ENCODE measurements at regions not wholly inside any gene's neighbourhood (a gene's known extent, or its start where the extent isn't known, plus 50 kb on each side); places are given as distances from the start of the nearest gene placed in this dataset.

DNA sequence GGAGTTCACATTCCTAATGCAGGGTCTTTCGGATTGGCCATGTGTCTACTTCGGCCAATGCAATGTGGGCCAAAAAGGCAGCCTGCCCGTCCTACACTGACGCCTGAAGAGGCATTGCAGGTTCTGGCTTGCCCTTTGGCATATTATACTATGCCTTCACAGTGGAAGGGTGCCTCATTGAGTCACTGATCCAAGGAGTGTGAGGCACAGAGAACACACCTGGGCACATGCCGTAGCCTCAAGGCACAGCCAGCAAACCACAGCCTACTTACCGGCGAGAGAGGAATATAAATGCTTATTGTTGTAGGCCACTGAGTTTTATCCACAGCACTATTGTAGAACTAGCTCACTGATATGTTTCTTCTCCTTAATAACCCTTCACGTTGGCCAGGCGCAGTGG is 409.6 kb downstream of the GADD45G start:
- H3K27ac ChIP-seq (ENCODE audit: low read depth, low read length, poor library complexity, severe bottlenecking), result no peak overlapping the region
- no peak for TF ChIP-seq EZH2 (IDR thresholded peaks at IDR 0.05; ENCODE audit: borderline replicate concordance, low read depth, low read length, poor library complexity, severe bottlenecking)
- TF ChIP-seq, protein P1, sequence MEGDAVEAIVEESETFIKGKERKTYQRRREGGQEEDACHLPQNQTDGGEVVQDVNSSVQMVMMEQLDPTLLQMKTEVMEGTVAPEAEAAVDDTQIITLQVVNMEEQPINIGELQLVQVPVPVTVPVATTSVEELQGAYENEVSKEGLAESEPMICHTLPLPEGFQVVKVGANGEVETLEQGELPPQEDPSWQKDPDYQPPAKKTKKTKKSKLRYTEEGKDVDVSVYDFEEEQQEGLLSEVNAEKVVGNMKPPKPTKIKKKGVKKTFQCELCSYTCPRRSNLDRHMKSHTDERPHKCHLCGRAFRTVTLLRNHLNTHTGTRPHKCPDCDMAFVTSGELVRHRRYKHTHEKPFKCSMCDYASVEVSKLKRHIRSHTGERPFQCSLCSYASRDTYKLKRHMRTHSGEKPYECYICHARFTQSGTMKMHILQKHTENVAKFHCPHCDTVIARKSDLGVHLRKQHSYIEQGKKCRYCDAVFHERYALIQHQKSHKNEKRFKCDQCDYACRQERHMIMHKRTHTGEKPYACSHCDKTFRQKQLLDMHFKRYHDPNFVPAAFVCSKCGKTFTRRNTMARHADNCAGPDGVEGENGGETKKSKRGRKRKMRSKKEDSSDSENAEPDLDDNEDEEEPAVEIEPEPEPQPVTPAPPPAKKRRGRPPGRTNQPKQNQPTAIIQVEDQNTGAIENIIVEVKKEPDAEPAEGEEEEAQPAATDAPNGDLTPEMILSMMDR (conservative IDR thresholded peaks at IDR 0.05; ENCODE audit: low read depth, low read length), result no peak
- no peaks in the 10 kb centered on the region for H3K36me3 ChIP-seq (ENCODE audit: insufficient read depth, low read length, poor library complexity, severe bottlenecking)
- DNase-seq (ENCODE audit: low spot score), result no peak
- no peaks in the 10 kb centered on the region for H3K4me1 ChIP-seq (ENCODE audit: insufficient read depth, low read length, poor library complexity, severe bottlenecking)
- intact Hi-C loops (cut with micrococcal nuclease; ENCODE audit: unreplicated experiment), result no loop called here
- H3K9me3 ChIP-seq (ENCODE audit: low read depth, low read length, poor library complexity, severe bottlenecking), result no peaks in the 10 kb centered on the region
- no TSS peak for BruUV-seq (replicated peaks)
- no peak overlapping the region for H3K4me3 ChIP-seq (ENCODE audit: low read depth, low read length, poor library complexity, severe bottlenecking)
- POLR2A ChIA-PET (ENCODE audit: low non-redundant PET), result no interaction called here
- no peaks in the 10 kb centered on the region for H3K27me3 ChIP-seq (replicated peaks; ENCODE audit: insufficient read depth, low read depth, low read length, poor library complexity)
- CTCF ChIA-PET, result no interaction called here

DNA sequence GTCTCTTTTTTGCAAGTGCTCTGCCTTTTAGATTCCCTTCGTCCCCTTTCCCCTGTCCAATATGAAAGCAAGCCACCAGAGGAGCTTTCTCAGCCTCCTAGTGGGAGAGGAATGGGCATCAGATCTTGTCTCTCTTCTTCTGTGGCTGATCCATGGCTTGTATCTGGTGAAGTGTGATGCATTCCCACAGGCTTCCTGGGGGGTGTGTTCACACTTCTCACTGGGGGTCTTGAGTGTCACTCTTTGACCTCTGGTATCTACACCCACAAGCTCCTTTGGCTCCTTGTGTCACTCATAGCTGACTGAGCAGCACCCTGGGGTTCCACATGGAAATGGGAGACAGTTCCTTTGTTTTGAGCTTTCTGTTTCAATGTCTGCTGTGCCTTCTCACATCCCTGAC is 411.5 kb downstream of the GADD45G start:
- H3K4me1 ChIP-seq (ENCODE audit: insufficient read depth, low read length, poor library complexity, severe bottlenecking), result no peaks in the 10 kb centered on the region
- TF ChIP-seq, protein P1 (conservative IDR thresholded peaks at IDR 0.05; ENCODE audit: low read depth, low read length), result no peak
- TF ChIP-seq EZH2 (IDR thresholded peaks at IDR 0.05; ENCODE audit: borderline replicate concordance, low read depth, low read length, poor library complexity, severe bottlenecking), result no peak
- intact Hi-C loops (cut with micrococcal nuclease; ENCODE audit: unreplicated experiment), result no loop called here
- no TSS peak for BruUV-seq (replicated peaks)
- H3K27me3 ChIP-seq (replicated peaks; ENCODE audit: insufficient read depth, low read depth, low read length, poor library complexity), result peaks cover 4% of the 10 kb centered on the region
- no peaks in the 10 kb centered on the region for H3K9me3 ChIP-seq (ENCODE audit: low read depth, low read length, poor library complexity, severe bottlenecking)
- H3K36me3 ChIP-seq (ENCODE audit: insufficient read depth, low read length, poor library complexity, severe bottlenecking), result no peaks in the 10 kb centered on the region
- POLR2A ChIA-PET (ENCODE audit: low non-redundant PET), result no interaction called here
- CTCF ChIA-PET, result no interaction called here
- no peak overlapping the region for H3K4me3 ChIP-seq (ENCODE audit: low read depth, low read length, poor library complexity, severe bottlenecking)
- H3K27ac ChIP-seq (ENCODE audit: low read depth, low read length, poor library complexity, severe bottlenecking), result no peak overlapping the region
- DNase-seq (ENCODE audit: low spot score), result no peak

DNA sequence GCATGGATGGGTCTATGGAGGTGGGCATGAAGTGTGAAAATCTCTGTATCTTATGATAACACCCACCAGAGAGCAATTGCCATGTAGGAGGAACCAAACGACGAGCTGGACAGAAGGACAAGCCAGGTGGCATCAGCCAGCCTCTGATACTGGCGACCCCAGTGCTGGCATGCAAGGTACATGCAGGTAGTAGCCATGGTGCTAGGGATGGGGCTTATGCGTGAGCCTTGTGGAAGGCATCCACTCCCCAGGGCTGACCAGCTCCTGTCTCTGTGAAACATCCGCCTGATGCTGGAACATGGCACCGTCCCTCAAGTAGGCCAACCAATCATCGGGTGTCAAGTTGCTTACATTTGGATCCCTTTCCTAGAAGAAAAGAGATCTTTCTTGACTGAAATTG is 412.9 kb downstream of the GADD45G start:
- no peak for DNase-seq (ENCODE audit: low spot score)
- H3K27me3 ChIP-seq (replicated peaks; ENCODE audit: insufficient read depth, low read depth, low read length, poor library complexity), result peaks cover 4% of the 10 kb centered on the region
- BruUV-seq (replicated peaks), result no TSS peak
- no peak overlapping the region for H3K27ac ChIP-seq (ENCODE audit: low read depth, low read length, poor library complexity, severe bottlenecking)
- intact Hi-C loops (cut with micrococcal nuclease; ENCODE audit: unreplicated experiment), result no loop called here
- ChIA-PET CTCF (no interaction called here), POLR2A (ENCODE audit: low non-redundant PET) (no interaction called here)
- no peak overlapping the region for H3K4me3 ChIP-seq (ENCODE audit: low read depth, low read length, poor library complexity, severe bottlenecking)
- no peak for TF ChIP-seq EZH2 (IDR thresholded peaks at IDR 0.05; ENCODE audit: borderline replicate concordance, low read depth, low read length, poor library complexity, severe bottlenecking)
- TF ChIP-seq, protein P1 (conservative IDR thresholded peaks at IDR 0.05; ENCODE audit: low read depth, low read length), result no peak
- no peaks in the 10 kb centered on the region for H3K9me3 ChIP-seq (ENCODE audit: low read depth, low read length, poor library complexity, severe bottlenecking)
- H3K36me3 ChIP-seq (ENCODE audit: insufficient read depth, low read length, poor library complexity, severe bottlenecking), result no peaks in the 10 kb centered on the region
- no peaks in the 10 kb centered on the region for H3K4me1 ChIP-seq (ENCODE audit: insufficient read depth, low read length, poor library complexity, severe bottlenecking)
